H1 (cell line): ENCODE measurements at regions not wholly inside any gene's neighbourhood (a gene's known extent, or its start where the extent isn't known, plus 50 kb on each side); places are given as distances from the start of the nearest gene placed in this dataset.

Experiments
- CTCF ChIA-PET: fragments of 300-600 bp; sonication (Branson Sonifier 250); formaldehyde crosslinking; loops from one replicate; lab custom pipeline; 2021; ENCODE audit not compliant: partially characterized antibody; lab: Charles Lee
- POLR2A ChIA-PET: fragments of 300-600 bp; sonication (Branson Sonifier 250); formaldehyde crosslinking; loops from one replicate; lab custom pipeline; 2021; ENCODE audit warnings: inconsistent platforms; ENCODE audit not compliant: partially characterized antibody; lab: Charles Lee
- DNase-seq, 2 experiments: peaks; one replicate each; pipeline versions ENCODE4 v3.0.0 to v3.0.0-alpha.2; 2010 to 2022; ENCODE audit warnings: low spot score in 2 of 2, low read depth in 1 of 2, mixed read lengths in 1 of 2
- FAIRE-seq: peaks from 2 replicates; lab custom pipeline; 2011; peaks lifted over from hg19 to GRCh38; lab: Jason Lieb, UNC
- H2AFZ ChIP-seq: 2 replicates; pipeline ENCODE4 v1.8.1; 2012; ENCODE audit warnings: low read length, inconsistent platforms
- H2AK5ac ChIP-seq: 2 replicates; pipeline ENCODE4 v1.6.1; 2013; ENCODE audit warnings: low read depth, low read length
- H2BK120ac ChIP-seq: replicated peaks from 2 replicates; pipeline ENCODE3; 2013; ENCODE audit warnings: low read depth, low read length, inconsistent platforms
- H2BK12ac ChIP-seq: 2 replicates; pipeline ENCODE4 v1.6.1; 2013; ENCODE audit warnings: low read depth, low read length
- H2BK15ac ChIP-seq: 2 replicates; pipeline ENCODE4 v1.6.1; 2013; ENCODE audit warnings: low read length
- H2BK20ac ChIP-seq: 2 replicates; pipeline ENCODE4 v1.6.1; 2013; ENCODE audit warnings: low read length
- H2BK5ac ChIP-seq: 2 replicates; pipeline ENCODE4 v1.6.1; 2013; ENCODE audit warnings: low read depth, low read length
- H3K14ac ChIP-seq: 2 replicates; pipeline ENCODE4 v1.6.1; 2013; ENCODE audit warnings: inconsistent platforms; ENCODE audit not compliant: insufficient read length
- H3K18ac ChIP-seq: 2 replicates; pipeline ENCODE4 v1.6.1; 2013; ENCODE audit warnings: low read length; ENCODE audit errors: extremely low read depth
- H3K23ac ChIP-seq: 2 replicates; pipeline ENCODE4 v1.6.1; 2013; ENCODE audit warnings: inconsistent platforms; ENCODE audit not compliant: insufficient read length
- H3K23me2 ChIP-seq: 2 replicates; pipeline ENCODE4 v1.6.1; 2013; ENCODE audit warnings: low read depth, low read length
- H3K27ac ChIP-seq: 2 replicates; pipeline ENCODE4 v1.6.1; 2011; ENCODE audit warnings: low read depth, low read length, inconsistent platforms
- H3K27me3 ChIP-seq, 4 experiments: replicated peaks in 1 of 4; 1 replicate in 1 of 4; 2 replicates in 3 of 4; pipeline versions ENCODE4 v1.6.1 to v1.8.1; 2011 to 2013; ENCODE audit warnings: low read length in 3 of 4, mild to moderate bottlenecking in 3 of 4, inconsistent platforms in 2 of 4, mixed read lengths in 2 of 4, moderate library complexity in 1 of 4; ENCODE audit not compliant: control insufficient read depth in 3 of 4, insufficient read depth in 3 of 4; ENCODE audit errors: extremely low read depth in 1 of 4
- H3K36me3 ChIP-seq, 4 experiments: 2 replicates each; pipeline versions ENCODE4 v1.6.1 to v1.8.1; 2011 to 2013; ENCODE audit warnings: mild to moderate bottlenecking in 4 of 4, low read length in 3 of 4, moderate library complexity in 2 of 4, control low read depth in 1 of 4, inconsistent platforms in 1 of 4; ENCODE audit not compliant: insufficient read depth in 4 of 4, control insufficient read depth in 2 of 4
- H3K4ac ChIP-seq: replicated peaks from 2 replicates; pipeline ENCODE3; 2013; ENCODE audit warnings: low read length, low read depth, mixed read lengths, inconsistent platforms; ENCODE audit not compliant: insufficient read length
- H3K4me1 ChIP-seq, 4 experiments: replicated peaks in 1 of 4; 1 replicate in 1 of 4; 2 replicates in 3 of 4; pipeline versions ENCODE4 v1.6.1 to v1.8.1; 2011 to 2013; ENCODE audit warnings: low read length in 3 of 4, inconsistent platforms in 2 of 4, mixed read lengths in 1 of 4; ENCODE audit not compliant: insufficient read depth in 4 of 4, control insufficient read depth in 3 of 4
- H3K4me2 ChIP-seq, 2 experiments: 2 replicates each; pipeline versions ENCODE4 v1.6.1 to v1.8.1; 2011 to 2013; ENCODE audit warnings: low read depth in 2 of 2, low read length in 2 of 2, control low read depth in 1 of 2, inconsistent platforms in 1 of 2, mild to moderate bottlenecking in 1 of 2; ENCODE audit not compliant: insufficient read depth in 1 of 2
- H3K4me3 ChIP-seq, 4 experiments: fragments of 200-600, 300-600 bp in 1 of 4; sonication (generic), shearing (Covaris generic), sonication (Bioruptor Twin) in 1 of 4; 2 replicates each; pipeline versions ENCODE4 v1.5.1 to v1.8.1; 2011 to 2016; ENCODE audit warnings: low read length in 4 of 4, low read depth in 3 of 4, control low read depth in 2 of 4, inconsistent platforms in 2 of 4, mild to moderate bottlenecking in 2 of 4, mixed read lengths in 1 of 4, moderate library complexity in 1 of 4; ENCODE audit not compliant: insufficient read depth in 2 of 4; ENCODE audit errors: extremely low read depth in 1 of 4
- H3K56ac ChIP-seq: replicated peaks from 2 replicates; pipeline ENCODE3; 2013; ENCODE audit warnings: low read depth, mild to moderate bottlenecking, mixed read lengths, low read length, inconsistent platforms; ENCODE audit not compliant: insufficient read length
- H3K79me1 ChIP-seq: 2 replicates; pipeline ENCODE4 v1.6.1; 2013; ENCODE audit warnings: low read depth, low read length, control low read depth
- H3K79me2 ChIP-seq, 2 experiments: 2 replicates each; pipeline versions ENCODE4 v1.6.1 to v1.8.1; 2012 to 2013; ENCODE audit warnings: low read length in 2 of 2, mild to moderate bottlenecking in 2 of 2, inconsistent platforms in 1 of 2; ENCODE audit not compliant: insufficient read depth in 2 of 2, control insufficient read depth in 1 of 2
- H3K9ac ChIP-seq, 4 experiments: replicated peaks in 1 of 4; 1 replicate in 1 of 4; 2 replicates in 3 of 4; pipeline versions ENCODE4 v1.6.1 to v1.8.1; 2011 to 2013; ENCODE audit warnings: low read depth in 3 of 4, low read length in 3 of 4, control low read depth in 2 of 4, mild to moderate bottlenecking in 2 of 4, moderate library complexity in 2 of 4, inconsistent platforms in 1 of 4; ENCODE audit errors: extremely low read depth in 1 of 4
- H3K9me3 ChIP-seq, 2 experiments: 2 replicates each; pipeline versions ENCODE4 v1.6.1 to v1.8.1; 2012 to 2013; ENCODE audit warnings: mild to moderate bottlenecking in 2 of 2, moderate library complexity in 2 of 2, control low read depth in 1 of 2, inconsistent platforms in 1 of 2, low read depth in 1 of 2, low read length in 1 of 2, mixed read lengths in 1 of 2; ENCODE audit not compliant: insufficient read depth in 2 of 2
- H4K20me1 ChIP-seq, 2 experiments: replicated peaks in 1 of 2; 2 replicates each; pipeline versions ENCODE3 to v1.8.1; 2011 to 2013; ENCODE audit warnings: inconsistent platforms in 2 of 2, low read length in 2 of 2, mild to moderate bottlenecking in 1 of 2; ENCODE audit not compliant: insufficient read depth in 2 of 2, control insufficient read depth in 1 of 2
- H4K5ac ChIP-seq: 2 replicates; pipeline ENCODE4 v1.6.1; 2013; ENCODE audit warnings: low read length, low read depth, mixed read lengths, inconsistent platforms; ENCODE audit not compliant: insufficient read length
- H4K8ac ChIP-seq: 2 replicates; pipeline ENCODE4 v1.8.0; 2013; ENCODE audit warnings: mild to moderate bottlenecking, moderate library complexity, low read length, inconsistent platforms; ENCODE audit not compliant: insufficient read depth; ENCODE audit errors: extremely low read depth
- H4K91ac ChIP-seq: replicated peaks from 2 replicates; pipeline ENCODE3; 2013; ENCODE audit warnings: low read length, mixed read lengths, inconsistent platforms; ENCODE audit not compliant: insufficient read length
- SIX5 ChIP-seq: IDR thresholded peaks from 2 replicates; pipeline ENCODE4 v1.6.1; 2011; ENCODE audit warnings: mild to moderate bottlenecking, low read depth, low read length
- SP1 ChIP-seq: IDR thresholded peaks from 2 replicates; pipeline ENCODE4 v1.6.1; 2011; ENCODE audit warnings: low read depth, low read length
- TAF1 ChIP-seq: IDR thresholded peaks from 2 replicates; pipeline ENCODE4 v1.6.1; 2011; ENCODE audit warnings: mild to moderate bottlenecking, low read depth, low read length
- TEAD4 ChIP-seq: IDR thresholded peaks from 2 replicates; pipeline ENCODE4 v1.6.1; 2012; ENCODE audit warnings: low read depth, low read length, inconsistent platforms, mixed read lengths
- TF ChIP-seq, protein P1 (sequence below): IDR thresholded peaks from 2 replicates; pipeline ENCODE4 v1.6.1; 2012; ENCODE audit warnings: inconsistent platforms
- TF ChIP-seq, protein P2 (sequence below): IDR thresholded peaks from 2 replicates; pipeline ENCODE4 v1.6.1; 2012; ENCODE audit warnings: low read length, inconsistent platforms
- TF ChIP-seq, protein P3 (sequence below): IDR thresholded peaks from 2 replicates; pipeline ENCODE4 v1.6.1; 2011; ENCODE audit warnings: low read depth, mild to moderate bottlenecking, low read length; ENCODE audit not compliant: insufficient read depth

DNA sequence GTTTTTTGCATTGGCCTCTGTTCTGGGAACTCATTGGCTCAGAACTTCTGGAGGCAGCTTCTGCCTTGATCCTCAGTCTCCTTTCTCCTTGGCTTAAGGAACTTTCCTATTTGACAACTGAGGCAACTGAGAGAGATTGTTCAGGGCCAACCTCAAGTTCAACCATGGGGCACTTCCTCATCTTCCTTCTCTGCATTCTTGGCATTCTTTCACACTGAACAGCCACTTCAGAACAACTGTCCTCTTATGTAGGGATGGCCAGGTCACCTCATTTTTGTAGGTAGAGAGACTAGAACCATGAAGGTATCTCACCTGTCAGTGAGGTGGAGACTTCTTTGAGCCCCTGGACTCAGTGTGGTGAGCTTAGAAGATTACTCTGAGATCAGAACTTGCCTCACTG, 63.0 kb upstream of the NRXN3 start:
- H3K4me2 ChIP-seq = no peak overlapping the region
- ChIA-PET CTCF (no interaction called here), POLR2A (no interaction called here)
- peaks cover 0 to 2% (median 0%) of the 10 kb centered on the region in 4 experiments; a peak in 2 of 7 replicates for H3K4me1 ChIP-seq
- H2BK5ac ChIP-seq = no peak overlapping the region
- no peak overlapping the region for H2BK20ac ChIP-seq
- H3K36me3 ChIP-seq = no peaks in the 10 kb centered on the region
- H2BK12ac ChIP-seq = no peak overlapping the region
- no peaks in the 10 kb centered on the region for H3K9me3 ChIP-seq
- peaks cover 2% of the 10 kb centered on the region; the same call in 1 of the 2 replicates for H3K23me2 ChIP-seq
- H3K79me2 ChIP-seq = no peaks in the 10 kb centered on the region
- no peak overlapping the region for H3K23ac ChIP-seq
- no peaks in the 10 kb centered on the region for H3K27me3 ChIP-seq
- no peak overlapping the region for H2BK15ac ChIP-seq
- no peak overlapping the region for H4K8ac ChIP-seq
- no peak overlapping the region for H3K14ac ChIP-seq
- H3K79me1 ChIP-seq = no peaks in the 10 kb centered on the region; the same call in 1 of the 2 replicates
- no peak overlapping the region for H4K5ac ChIP-seq
- H3K27ac ChIP-seq = no peak overlapping the region
- H4K20me1 ChIP-seq = no peaks in the 10 kb centered on the region
- H4K91ac ChIP-seq = no peak overlapping the region
- TF ChIP-seq, protein P1, sequence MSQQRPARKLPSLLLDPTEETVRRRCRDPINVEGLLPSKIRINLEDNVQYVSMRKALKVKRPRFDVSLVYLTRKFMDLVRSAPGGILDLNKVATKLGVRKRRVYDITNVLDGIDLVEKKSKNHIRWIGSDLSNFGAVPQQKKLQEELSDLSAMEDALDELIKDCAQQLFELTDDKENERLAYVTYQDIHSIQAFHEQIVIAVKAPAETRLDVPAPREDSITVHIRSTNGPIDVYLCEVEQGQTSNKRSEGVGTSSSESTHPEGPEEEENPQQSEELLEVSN = no peak
- TF ChIP-seq SIX5 (no peak), SP1 (no peak), TEAD4 (0 out of 2 replicates have a peak, but pooled peaks have one; percentile 47), TAF1 (no peak)
- TF ChIP-seq, protein P2, sequence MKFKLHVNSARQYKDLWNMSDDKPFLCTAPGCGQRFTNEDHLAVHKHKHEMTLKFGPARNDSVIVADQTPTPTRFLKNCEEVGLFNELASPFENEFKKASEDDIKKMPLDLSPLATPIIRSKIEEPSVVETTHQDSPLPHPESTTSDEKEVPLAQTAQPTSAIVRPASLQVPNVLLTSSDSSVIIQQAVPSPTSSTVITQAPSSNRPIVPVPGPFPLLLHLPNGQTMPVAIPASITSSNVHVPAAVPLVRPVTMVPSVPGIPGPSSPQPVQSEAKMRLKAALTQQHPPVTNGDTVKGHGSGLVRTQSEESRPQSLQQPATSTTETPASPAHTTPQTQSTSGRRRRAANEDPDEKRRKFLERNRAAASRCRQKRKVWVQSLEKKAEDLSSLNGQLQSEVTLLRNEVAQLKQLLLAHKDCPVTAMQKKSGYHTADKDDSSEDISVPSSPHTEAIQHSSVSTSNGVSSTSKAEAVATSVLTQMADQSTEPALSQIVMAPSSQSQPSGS = no peak
- TF ChIP-seq, protein P3, sequence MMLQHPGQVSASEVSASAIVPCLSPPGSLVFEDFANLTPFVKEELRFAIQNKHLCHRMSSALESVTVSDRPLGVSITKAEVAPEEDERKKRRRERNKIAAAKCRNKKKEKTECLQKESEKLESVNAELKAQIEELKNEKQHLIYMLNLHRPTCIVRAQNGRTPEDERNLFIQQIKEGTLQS = no peak
- H3K56ac ChIP-seq = no peak overlapping the region
- no peak overlapping the region for H3K9ac ChIP-seq
- no peak for FAIRE-seq
- H3K18ac ChIP-seq = no peak overlapping the region
- DNase-seq = no peak
- H3K4me3 ChIP-seq = no peak overlapping the region
- H2AFZ ChIP-seq = no peak overlapping the region
- no peak overlapping the region for H2BK120ac ChIP-seq
- H3K4ac ChIP-seq = no peak overlapping the region
- no peak overlapping the region for H2AK5ac ChIP-seq
